CD4-positive, alpha-beta T cell (primary cell): ENCODE measurements at regions not wholly inside any gene's neighbourhood (a gene's known extent, or its start where the extent isn't known, plus 50 kb on each side); places are given as distances from the start of the nearest gene placed in this dataset.

ENCODE experiments used
- ATAC-seq: fragments of 200-7000 bp; cut with Tn5 transposase; one replicate; pipeline ENCODE4 v1.10.0; 2022; ENCODE audit warnings: mild to moderate bottlenecking; ENCODE audit not compliant: poor library complexity
- CTCF ChIA-PET: fragments of 350-600 bp; sonication (Branson Sonifier 250); formaldehyde crosslinking; loops from one replicate; lab custom pipeline; 2021; ENCODE audit warnings: antibody characterized with exemption, inconsistent platforms; lab: Charles Lee
- POLR2A ChIA-PET: fragments of 350-600 bp; sonication (Branson Sonifier 250); formaldehyde crosslinking; loops from one replicate; lab custom pipeline; 2021; ENCODE audit warnings: antibody characterized with exemption, inconsistent platforms; lab: Charles Lee
- DNase-seq, 14 experiments: peaks; one replicate each; pipeline ENCODE4 v3.0.0-alpha.2; 2013 to 2020; ENCODE audit warnings: mixed read lengths in 2 of 14
- H3K27ac ChIP-seq, 2 donors: one replicate each; pipeline versions ENCODE4 v1.5.1 to v1.7.0; 2013; ENCODE audit warnings: low read length in 2 of 2, low read depth in 1 of 2, mild to moderate bottlenecking in 1 of 2
- H3K27me3 ChIP-seq, 2 experiments: 1 replicate in 1 of 2; 2 replicates in 1 of 2; pipeline versions ENCODE4 v1.6.1 to v1.7.0; 2013; ENCODE audit warnings: low read length in 2 of 2, control low read depth in 1 of 2, mild to moderate bottlenecking in 1 of 2, moderate library complexity in 1 of 2; ENCODE audit not compliant: insufficient read depth in 2 of 2, control insufficient read depth in 1 of 2
- H3K36me3 ChIP-seq: one replicate; pipeline ENCODE4 v1.6.1; 2013; ENCODE audit warnings: low read length, control low read depth; ENCODE audit not compliant: insufficient read depth
- H3K4me1 ChIP-seq: one replicate; pipeline ENCODE4 v1.6.1; 2013; ENCODE audit warnings: low read length, control low read depth; ENCODE audit not compliant: insufficient read depth
- H3K4me3 ChIP-seq: one replicate; pipeline ENCODE4 v1.5.1; 2013; ENCODE audit warnings: mild to moderate bottlenecking, low read length, moderate library complexity
- H3K9me3 ChIP-seq, 2 experiments: 1 replicate in 1 of 2; 2 replicates in 1 of 2; pipeline versions ENCODE4 v1.6.1 to v1.7.0; 2013; ENCODE audit warnings: low read length in 2 of 2, mild to moderate bottlenecking in 2 of 2, control low read depth in 1 of 2, moderate library complexity in 1 of 2; ENCODE audit not compliant: control insufficient read depth in 1 of 2, insufficient read depth in 1 of 2
- H3K27ac Mint-ChIP-seq: one replicate; pipeline ENCODE4 v1.8.0; 2020; ENCODE audit warnings: mixed read lengths
- H3K27me3 Mint-ChIP-seq: one replicate; pipeline ENCODE4 v1.8.0; 2021; ENCODE audit warnings: mixed read lengths
- H3K36me3 Mint-ChIP-seq: one replicate; pipeline ENCODE4 v1.8.0; 2021; ENCODE audit warnings: low read depth, mixed read lengths
- H3K4me1 Mint-ChIP-seq: one replicate; pipeline ENCODE4 v1.8.0; 2021; ENCODE audit warnings: low read depth, mixed read lengths
- H3K4me3 Mint-ChIP-seq: one replicate; pipeline ENCODE4 v1.8.0; 2020; ENCODE audit warnings: mild to moderate bottlenecking, mixed read lengths
- H3K9me3 Mint-ChIP-seq: one replicate; pipeline ENCODE4 v1.8.0; 2020; ENCODE audit warnings: mixed read lengths
- intact Hi-C, 2 experiments: fragments of 100-400 bp; cut with DNase I in 1 of 2; cut with micrococcal nuclease in 1 of 2; formaldehyde crosslinking; loops; one replicate each; pipeline versions ENCODE4 v1.15.1 to v1.9.0; 2023 to 2025; cut with DNase I, micrococcal nuclease
- TF ChIP-seq, protein P1 (sequence below): fragments of 200-600 bp; IDR thresholded peaks from one replicate; pipeline ENCODE4 v1.8.0; 2022; ENCODE audit warnings: antibody characterized with exemption, mild to moderate bottlenecking

DNA sequence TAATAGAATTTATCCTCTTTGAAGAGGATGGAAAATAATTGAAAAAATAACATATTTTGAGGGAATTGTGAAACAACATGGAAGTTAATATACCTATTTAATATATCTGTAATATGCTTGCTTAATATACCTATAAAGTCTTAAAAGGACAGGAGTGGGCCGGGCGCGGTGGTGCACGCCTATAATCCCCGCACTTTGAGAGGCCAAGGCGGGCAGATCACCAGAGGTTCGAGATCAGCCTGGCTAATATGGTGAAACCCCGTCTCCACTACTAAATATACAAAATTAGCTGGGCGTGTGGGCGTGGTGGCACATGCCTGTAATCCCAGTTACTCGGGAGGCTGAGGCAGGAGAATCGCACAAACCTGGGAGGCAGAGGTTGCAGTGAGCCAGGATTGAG lies 254.9 kb downstream of the TMX3 start:
- no peaks in the 10 kb centered on the region for H3K27me3 Mint-ChIP-seq
- TF ChIP-seq, protein P1, sequence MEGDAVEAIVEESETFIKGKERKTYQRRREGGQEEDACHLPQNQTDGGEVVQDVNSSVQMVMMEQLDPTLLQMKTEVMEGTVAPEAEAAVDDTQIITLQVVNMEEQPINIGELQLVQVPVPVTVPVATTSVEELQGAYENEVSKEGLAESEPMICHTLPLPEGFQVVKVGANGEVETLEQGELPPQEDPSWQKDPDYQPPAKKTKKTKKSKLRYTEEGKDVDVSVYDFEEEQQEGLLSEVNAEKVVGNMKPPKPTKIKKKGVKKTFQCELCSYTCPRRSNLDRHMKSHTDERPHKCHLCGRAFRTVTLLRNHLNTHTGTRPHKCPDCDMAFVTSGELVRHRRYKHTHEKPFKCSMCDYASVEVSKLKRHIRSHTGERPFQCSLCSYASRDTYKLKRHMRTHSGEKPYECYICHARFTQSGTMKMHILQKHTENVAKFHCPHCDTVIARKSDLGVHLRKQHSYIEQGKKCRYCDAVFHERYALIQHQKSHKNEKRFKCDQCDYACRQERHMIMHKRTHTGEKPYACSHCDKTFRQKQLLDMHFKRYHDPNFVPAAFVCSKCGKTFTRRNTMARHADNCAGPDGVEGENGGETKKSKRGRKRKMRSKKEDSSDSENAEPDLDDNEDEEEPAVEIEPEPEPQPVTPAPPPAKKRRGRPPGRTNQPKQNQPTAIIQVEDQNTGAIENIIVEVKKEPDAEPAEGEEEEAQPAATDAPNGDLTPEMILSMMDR, result no peak
- Histone ChIP-seq H3K27me3 (no peaks in the 10 kb centered on the region), H3K4me1 (no peaks in the 10 kb centered on the region), H3K27ac (no peak overlapping the region), H3K9me3 (no peaks in the 10 kb centered on the region), H3K36me3 (no peaks in the 10 kb centered on the region), H3K4me3 (no peak overlapping the region)
- ChIA-PET CTCF (no interaction called here), POLR2A (no interaction called here)
- no peaks in the 10 kb centered on the region for H3K4me1 Mint-ChIP-seq
- H3K27ac Mint-ChIP-seq, result no peak overlapping the region
- DNase-seq, result no peak
- no peaks in the 10 kb centered on the region for H3K36me3 Mint-ChIP-seq
- ATAC-seq, result no peak
- no peak overlapping the region for H3K4me3 Mint-ChIP-seq
- intact Hi-C loops, result no loop called here
- H3K9me3 Mint-ChIP-seq, result peaks cover 2% of the 10 kb centered on the region

DNA sequence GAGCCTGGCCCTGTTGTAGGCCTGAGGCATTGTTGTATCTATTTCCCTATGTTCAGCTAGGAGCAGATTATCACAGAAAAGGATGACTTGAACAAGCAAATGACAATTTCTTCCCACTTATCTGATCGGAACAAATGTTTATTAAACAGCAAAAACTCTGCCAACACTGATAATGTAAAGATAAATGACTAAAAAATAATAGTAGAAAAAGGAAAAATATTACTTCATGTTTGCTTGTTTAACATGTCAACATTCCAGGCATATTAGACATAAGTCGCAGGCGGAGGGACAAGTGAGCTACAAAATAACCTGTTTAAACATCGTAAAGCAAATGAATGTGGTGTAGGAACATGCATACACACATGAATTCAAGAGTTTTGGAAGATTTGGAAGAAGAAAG lies 257.9 kb downstream of the TMX3 start:
- peaks cover 2% of the 10 kb centered on the region for H3K9me3 Mint-ChIP-seq
- no peaks in the 10 kb centered on the region for H3K27me3 Mint-ChIP-seq
- no peak overlapping the region for H3K27ac ChIP-seq
- no peaks in the 10 kb centered on the region for H3K9me3 ChIP-seq
- H3K27me3 ChIP-seq, result no peaks in the 10 kb centered on the region
- H3K4me1 Mint-ChIP-seq, result no peaks in the 10 kb centered on the region
- intact Hi-C loops, result no loop called here
- DNase-seq (no peak), ATAC-seq (no peak)
- TF ChIP-seq, protein P1, result no peak
- H3K27ac Mint-ChIP-seq, result no peak overlapping the region
- no peaks in the 10 kb centered on the region for H3K4me1 ChIP-seq
- H3K4me3 Mint-ChIP-seq, result no peak overlapping the region
- POLR2A ChIA-PET, result no interaction called here
- H3K36me3 ChIP-seq, result no peaks in the 10 kb centered on the region
- CTCF ChIA-PET, result no interaction called here
- no peak overlapping the region for H3K4me3 ChIP-seq
- no peaks in the 10 kb centered on the region for H3K36me3 Mint-ChIP-seq

DNA sequence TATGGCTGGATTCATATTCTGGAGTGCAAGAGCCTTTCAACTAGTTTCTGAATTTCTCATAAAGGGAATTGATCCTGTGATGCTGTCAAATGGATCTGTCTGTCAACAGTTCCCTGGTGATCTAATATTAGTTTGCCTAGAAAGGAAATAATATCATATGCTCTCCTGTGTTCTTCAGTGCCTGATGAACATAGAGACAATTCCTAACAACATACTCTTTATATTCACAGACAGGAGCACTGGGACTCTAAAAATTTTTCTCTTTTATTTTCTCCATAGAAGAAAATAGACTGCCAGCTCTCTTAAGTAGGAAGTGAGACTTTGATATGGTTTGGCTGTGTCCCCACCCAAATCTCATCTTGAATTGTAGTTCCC lies 259.7 kb downstream of the TMX3 start:
- H3K36me3 ChIP-seq, result no peaks in the 10 kb centered on the region
- Mint-ChIP-seq H3K4me3 (no peak overlapping the region), H3K4me1 (no peaks in the 10 kb centered on the region), H3K27me3 (no peaks in the 10 kb centered on the region), H3K9me3 (peaks cover 2% of the 10 kb centered on the region), H3K27ac (no peak overlapping the region), H3K36me3 (no peaks in the 10 kb centered on the region)
- H3K4me3 ChIP-seq, result no peak overlapping the region
- no peaks in the 10 kb centered on the region for H3K4me1 ChIP-seq
- H3K9me3 ChIP-seq, result no peaks in the 10 kb centered on the region
- ATAC-seq (no peak), DNase-seq (no peak)
- TF ChIP-seq, protein P1, result no peak
- intact Hi-C loops, result no loop called here
- ChIA-PET CTCF (no interaction called here), POLR2A (no interaction called here)
- no peak overlapping the region for H3K27ac ChIP-seq
- no peaks in the 10 kb centered on the region for H3K27me3 ChIP-seq
